Liver (tissue), 8 donors: ENCODE measurements at regions not wholly inside any gene's neighbourhood (a gene's known extent, or its start where the extent isn't known, plus 50 kb on each side); places are given as distances from the start of the nearest gene placed in this dataset.

Source experiments
- DNase-seq: peaks from one replicate; pipeline ENCODE4 v3.0.0-alpha.2; 2017; ENCODE audit warnings: low spot score
- H3K27ac ChIP-seq, 2 donors: one replicate each; pipeline ENCODE4 v1.7.0; 2013; ENCODE audit warnings: inconsistent platforms in 2 of 2, low read length in 2 of 2, control low read depth in 1 of 2, low read depth in 1 of 2, mild to moderate bottlenecking in 1 of 2
- H3K27me3 ChIP-seq, 4 donors: one replicate each; pipeline versions ENCODE4 v1.6.1 to v1.7.0; 2013; ENCODE audit warnings: low read length in 3 of 4, inconsistent platforms in 1 of 4, mild to moderate bottlenecking in 1 of 4, moderate library complexity in 1 of 4; ENCODE audit not compliant: control insufficient read depth in 4 of 4, insufficient read depth in 4 of 4
- H3K36me3 ChIP-seq, 4 donors: one replicate each; pipeline versions ENCODE4 v1.6.1 to v1.7.0; 2013; ENCODE audit warnings: low read length in 3 of 4, mild to moderate bottlenecking in 3 of 4, low read depth in 1 of 4, moderate library complexity in 1 of 4; ENCODE audit not compliant: control insufficient read depth in 4 of 4, insufficient read depth in 3 of 4
- H3K4me1 ChIP-seq, 4 donors: one replicate each; pipeline versions ENCODE4 v1.6.1 to v1.7.0; 2013; ENCODE audit warnings: low read length in 3 of 4, mild to moderate bottlenecking in 3 of 4, moderate library complexity in 1 of 4; ENCODE audit not compliant: control insufficient read depth in 4 of 4, insufficient read depth in 4 of 4
- H3K4me3 ChIP-seq, 3 donors: one replicate each; pipeline versions ENCODE4 v1.6.1 to v1.7.0; 2013; ENCODE audit warnings: low read length in 3 of 3, control low read depth in 1 of 3, low read depth in 1 of 3, mild to moderate bottlenecking in 1 of 3
- H3K9ac ChIP-seq, 2 donors: one replicate each; pipeline ENCODE4 v1.7.0; 2013; ENCODE audit warnings: low read length in 2 of 2, mild to moderate bottlenecking in 2 of 2, moderate library complexity in 2 of 2, control low read depth in 1 of 2, low read depth in 1 of 2
- H3K9me3 ChIP-seq, 4 donors: one replicate each; pipeline versions ENCODE4 v1.6.1 to v1.7.0; 2013; ENCODE audit warnings: low read length in 3 of 4; ENCODE audit not compliant: control insufficient read depth in 4 of 4
- ATF3 ChIP-seq: IDR thresholded peaks from 2 replicates; pipeline ENCODE4 v1.6.1; 2016; ENCODE audit warnings: antibody characterized with exemption
- EGR1 ChIP-seq, 2 donors: IDR thresholded peaks; 2 replicates each; pipeline ENCODE4 v1.6.1; 2016 to 2018; ENCODE audit warnings: antibody characterized with exemption in 2 of 2, low read depth in 2 of 2
- FOXA1 ChIP-seq: IDR thresholded peaks from 2 replicates; pipeline ENCODE4 v1.6.1; 2016; ENCODE audit warnings: antibody characterized with exemption
- FOXA2 ChIP-seq: IDR thresholded peaks from 2 replicates; pipeline ENCODE4 v1.6.1; 2016; ENCODE audit warnings: antibody characterized with exemption
- GABPA ChIP-seq, 2 donors: IDR thresholded peaks in 1 of 2; conservative IDR thresholded peaks in 1 of 2; 2 replicates each; pipeline ENCODE4 v1.6.1; 2016; ENCODE audit warnings: antibody characterized with exemption in 2 of 2, mild to moderate bottlenecking in 1 of 2, moderate library complexity in 1 of 2
- HNF4A ChIP-seq, 2 donors: conservative IDR thresholded peaks; 2 replicates each; pipeline ENCODE4 v1.6.1; 2016; ENCODE audit warnings: antibody characterized with exemption in 2 of 2, mild to moderate bottlenecking in 2 of 2
- HNF4G ChIP-seq: IDR thresholded peaks from 2 replicates; pipeline ENCODE4 v1.6.1; 2016; ENCODE audit warnings: antibody characterized with exemption
- JUND ChIP-seq, 2 donors: IDR thresholded peaks; 2 replicates each; pipeline ENCODE4 v1.6.1; 2016; ENCODE audit warnings: antibody characterized with exemption in 2 of 2
- MAX ChIP-seq: IDR thresholded peaks from 2 replicates; pipeline ENCODE4 v1.6.1; 2016; ENCODE audit warnings: antibody characterized with exemption
- REST ChIP-seq: IDR thresholded peaks from 2 replicates; pipeline ENCODE4 v1.6.1; 2016; ENCODE audit warnings: antibody characterized with exemption, mild to moderate bottlenecking
- RXRA ChIP-seq, 2 donors: IDR thresholded peaks; 2 replicates each; pipeline ENCODE4 v1.6.1; 2017 to 2018; ENCODE audit warnings: antibody characterized with exemption in 2 of 2, mild to moderate bottlenecking in 1 of 2
- SP1 ChIP-seq: IDR thresholded peaks from 2 replicates; pipeline ENCODE4 v1.6.1; 2018; ENCODE audit warnings: antibody characterized with exemption, mild to moderate bottlenecking
- TAF1 ChIP-seq: conservative IDR thresholded peaks from 2 replicates; pipeline ENCODE4 v1.6.1; 2016; ENCODE audit warnings: antibody characterized with exemption, mild to moderate bottlenecking
- WGBS: extraction: QIAGEN DNeasy Blood & Tissue Kit; methylation state at CpG from one replicate; pipeline ENCODE4 v1.1.7; 2013; 5-methylcytosine and 5-hydroxymethylcytosine counted together
- TF ChIP-seq, protein P1 (sequence below): IDR thresholded peaks from 2 replicates; pipeline ENCODE4 v1.6.1; 2016; ENCODE audit warnings: antibody characterized with exemption
- TF ChIP-seq, protein P2 (sequence below): fragments of 150-350 bp; IDR thresholded peaks from 2 replicates; pipeline ENCODE4 v1.5.1; 2017; ENCODE audit warnings: improper control_type of control experiment, low read depth, low read length; ENCODE audit not compliant: missing input control
- donor health status: healthy.
- donor health status: healthy.
- donor health status: healthy.
- donor health status: healthy.
- donor health status: healthy.

DNA sequence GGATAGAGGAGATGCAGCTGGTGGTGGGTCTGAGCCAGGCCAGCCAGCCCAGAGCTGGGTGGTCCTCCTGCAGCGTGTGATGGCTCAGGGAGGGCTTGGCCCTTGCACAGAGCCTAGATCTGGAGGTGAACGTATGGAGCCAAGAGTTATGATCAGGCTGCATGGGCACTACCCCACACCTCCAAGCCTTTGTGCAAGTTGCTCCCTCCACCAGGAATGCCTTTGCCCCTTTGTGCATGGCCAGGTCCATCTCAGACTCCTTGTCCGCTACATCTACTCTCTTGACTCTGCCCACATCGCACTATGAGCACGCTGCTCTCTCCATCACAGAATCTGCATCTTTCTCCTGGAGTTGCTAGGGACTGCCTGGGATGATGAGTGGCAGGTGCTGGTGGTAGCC is 895.7 kb downstream of the TBC1D22A start:
- TF ChIP-seq TAF1 (no peak), GABPA (IDR thresholded peaks at IDR 0.05 in 1 of 2, conservative IDR thresholded peaks at IDR 0.05 in 1 of 2) (no peak), JUND (IDR thresholded peaks at IDR 0.05) (no peak)
- 81% methylated on average over 5 of the region's 5 CpGs for WGBS
- H3K9ac ChIP-seq = no peak overlapping the region
- H3K36me3 ChIP-seq = no peaks in the 10 kb centered on the region
- DNase-seq = no peak
- H3K27me3 ChIP-seq = peaks cover 0 to 3% (median 0%) of the 10 kb centered on the region in 4 donors
- H3K9me3 ChIP-seq = peaks cover 0 to under 1% (median 0%) of the 10 kb centered on the region in 4 donors
- H3K27ac ChIP-seq = no peak overlapping the region
- no peaks in the 10 kb centered on the region for H3K4me1 ChIP-seq
- no peak overlapping the region for H3K4me3 ChIP-seq

DNA sequence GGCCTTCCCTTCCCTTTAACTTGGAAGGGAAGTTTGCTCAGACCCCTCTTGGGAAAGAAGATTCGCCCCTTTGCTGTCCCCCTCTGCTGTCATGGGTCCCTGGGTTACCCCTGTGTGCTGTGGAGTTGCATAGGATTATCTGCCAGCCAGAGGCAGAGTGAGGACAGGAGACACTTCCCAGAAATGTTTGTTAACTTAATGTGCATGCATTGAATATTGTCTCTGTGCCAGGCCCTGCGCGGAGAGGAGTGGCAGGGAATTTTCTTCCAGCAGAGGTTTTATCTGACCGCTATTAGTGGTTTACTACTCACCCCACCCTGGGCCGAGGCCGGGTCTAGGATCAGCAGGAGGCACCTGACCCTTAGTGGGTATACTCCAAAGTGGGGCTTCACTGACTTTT is 894.8 kb downstream of the TBC1D22A start:
- H3K36me3 ChIP-seq = no peaks in the 10 kb centered on the region
- H3K4me1 ChIP-seq = no peaks in the 10 kb centered on the region
- no peak for DNase-seq
- H3K9ac ChIP-seq = no peak overlapping the region
- peaks cover 0 to 3% (median 0%) of the 10 kb centered on the region in 4 donors for H3K27me3 ChIP-seq
- H3K27ac ChIP-seq = no peak overlapping the region
- 70% methylated on average over 6 of the region's 6 CpGs for WGBS
- H3K9me3 ChIP-seq = no peaks in the 10 kb centered on the region
- TF ChIP-seq, protein P1, sequence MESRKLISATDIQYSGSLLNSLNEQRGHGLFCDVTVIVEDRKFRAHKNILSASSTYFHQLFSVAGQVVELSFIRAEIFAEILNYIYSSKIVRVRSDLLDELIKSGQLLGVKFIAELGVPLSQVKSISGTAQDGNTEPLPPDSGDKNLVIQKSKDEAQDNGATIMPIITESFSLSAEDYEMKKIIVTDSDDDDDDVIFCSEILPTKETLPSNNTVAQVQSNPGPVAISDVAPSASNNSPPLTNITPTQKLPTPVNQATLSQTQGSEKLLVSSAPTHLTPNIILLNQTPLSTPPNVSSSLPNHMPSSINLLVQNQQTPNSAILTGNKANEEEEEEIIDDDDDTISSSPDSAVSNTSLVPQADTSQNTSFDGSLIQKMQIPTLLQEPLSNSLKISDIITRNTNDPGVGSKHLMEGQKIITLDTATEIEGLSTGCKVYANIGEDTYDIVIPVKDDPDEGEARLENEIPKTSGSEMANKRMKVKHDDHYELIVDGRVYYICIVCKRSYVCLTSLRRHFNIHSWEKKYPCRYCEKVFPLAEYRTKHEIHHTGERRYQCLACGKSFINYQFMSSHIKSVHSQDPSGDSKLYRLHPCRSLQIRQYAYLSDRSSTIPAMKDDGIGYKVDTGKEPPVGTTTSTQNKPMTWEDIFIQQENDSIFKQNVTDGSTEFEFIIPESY = no peak
- no peak for TF ChIP-seq FOXA1
- no peak for TF ChIP-seq EGR1 (IDR thresholded peaks at IDR 0.05; ENCODE audit: low read depth in 2 of 2)
- TF ChIP-seq ATF3 = no peak
- no peak for TF ChIP-seq RXRA (IDR thresholded peaks at IDR 0.05)
- no peak overlapping the region for H3K4me3 ChIP-seq

GRCh38 chr22:47656806-47657205 is 894.4 kb downstream of the TBC1D22A start:
- Histone ChIP-seq H3K27ac (no peak overlapping the region), H3K27me3 (peaks cover 0 to 3% (median 0%) of the 10 kb centered on the region in 4 donors), H3K4me3 (no peak overlapping the region), H3K9ac (no peak overlapping the region), H3K9me3 (no peaks in the 10 kb centered on the region), H3K4me1 (no peaks in the 10 kb centered on the region), H3K36me3 (no peaks in the 10 kb centered on the region)
- 77% methylated on average over 8 of the region's 8 CpGs for WGBS
- DNase-seq = no peak
- TF ChIP-seq, protein P2, sequence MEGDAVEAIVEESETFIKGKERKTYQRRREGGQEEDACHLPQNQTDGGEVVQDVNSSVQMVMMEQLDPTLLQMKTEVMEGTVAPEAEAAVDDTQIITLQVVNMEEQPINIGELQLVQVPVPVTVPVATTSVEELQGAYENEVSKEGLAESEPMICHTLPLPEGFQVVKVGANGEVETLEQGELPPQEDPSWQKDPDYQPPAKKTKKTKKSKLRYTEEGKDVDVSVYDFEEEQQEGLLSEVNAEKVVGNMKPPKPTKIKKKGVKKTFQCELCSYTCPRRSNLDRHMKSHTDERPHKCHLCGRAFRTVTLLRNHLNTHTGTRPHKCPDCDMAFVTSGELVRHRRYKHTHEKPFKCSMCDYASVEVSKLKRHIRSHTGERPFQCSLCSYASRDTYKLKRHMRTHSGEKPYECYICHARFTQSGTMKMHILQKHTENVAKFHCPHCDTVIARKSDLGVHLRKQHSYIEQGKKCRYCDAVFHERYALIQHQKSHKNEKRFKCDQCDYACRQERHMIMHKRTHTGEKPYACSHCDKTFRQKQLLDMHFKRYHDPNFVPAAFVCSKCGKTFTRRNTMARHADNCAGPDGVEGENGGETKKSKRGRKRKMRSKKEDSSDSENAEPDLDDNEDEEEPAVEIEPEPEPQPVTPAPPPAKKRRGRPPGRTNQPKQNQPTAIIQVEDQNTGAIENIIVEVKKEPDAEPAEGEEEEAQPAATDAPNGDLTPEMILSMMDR = no peak
- TF ChIP-seq MAX = no peak
- TF ChIP-seq HNF4A (conservative IDR thresholded peaks at IDR 0.05) = no peak
- no peak for TF ChIP-seq GABPA (IDR thresholded peaks at IDR 0.05 in 1 of 2, conservative IDR thresholded peaks at IDR 0.05 in 1 of 2)
- TF ChIP-seq SP1 = no peak
- no peak for TF ChIP-seq EGR1 (IDR thresholded peaks at IDR 0.05; ENCODE audit: low read depth in 2 of 2)
- no peak for TF ChIP-seq ATF3
- TF ChIP-seq, protein P1 = no peak
- no peak for TF ChIP-seq FOXA1
- no peak for TF ChIP-seq FOXA2
- TF ChIP-seq HNF4G = no peak
- TF ChIP-seq REST = no peak
